Colonic mucosa (tissue), 4 donors: ENCODE measurements at regions not wholly inside any gene's neighbourhood (a gene's known extent, or its start where the extent isn't known, plus 50 kb on each side); places are given as distances from the start of the nearest gene placed in this dataset.

Experiments used
- DNase-seq: peaks from one replicate; pipeline ENCODE4 v3.0.0-alpha.2; 2020
- H3K27ac ChIP-seq: fragments of 200-600 bp; one replicate; pipeline ENCODE4 v1.8.0; 2021
- H3K27me3 ChIP-seq: fragments of 200-600 bp; one replicate; pipeline ENCODE4 v1.8.0; 2021
- H3K36me3 ChIP-seq: fragments of 200-600 bp; one replicate; pipeline ENCODE4 v1.8.0; 2021
- H3K4me1 ChIP-seq: fragments of 200-600 bp; one replicate; pipeline ENCODE4 v1.8.0; 2021; ENCODE audit warnings: mild to moderate bottlenecking
- H3K4me3 ChIP-seq: fragments of 200-600 bp; one replicate; pipeline ENCODE4 v1.8.0; 2021
- H3K9ac ChIP-seq, 2 donors: one replicate each; pipeline ENCODE4 v1.7.0; 2013; ENCODE audit warnings: control low read depth in 2 of 2, low read depth in 2 of 2, low read length in 2 of 2
- H3K9me3 ChIP-seq: fragments of 200-600 bp; one replicate; pipeline ENCODE4 v1.8.0; 2021
- intact Hi-C: fragments of 100-400 bp; cut with DNase I; formaldehyde crosslinking; loops from one replicate; pipeline ENCODE4 v1.14.1; 2022
- TF ChIP-seq, protein P1 (sequence below): fragments of 200-600 bp; IDR thresholded peaks from one replicate; pipeline ENCODE4 v1.8.0; 2022; ENCODE audit warnings: antibody characterized with exemption, mild to moderate bottlenecking
- donor health status: healthy.
- donor health status: DM: no; HTN: no; CAD: no.
- donor health status: DM: no; HTN: no; CAD: no.

DNA sequence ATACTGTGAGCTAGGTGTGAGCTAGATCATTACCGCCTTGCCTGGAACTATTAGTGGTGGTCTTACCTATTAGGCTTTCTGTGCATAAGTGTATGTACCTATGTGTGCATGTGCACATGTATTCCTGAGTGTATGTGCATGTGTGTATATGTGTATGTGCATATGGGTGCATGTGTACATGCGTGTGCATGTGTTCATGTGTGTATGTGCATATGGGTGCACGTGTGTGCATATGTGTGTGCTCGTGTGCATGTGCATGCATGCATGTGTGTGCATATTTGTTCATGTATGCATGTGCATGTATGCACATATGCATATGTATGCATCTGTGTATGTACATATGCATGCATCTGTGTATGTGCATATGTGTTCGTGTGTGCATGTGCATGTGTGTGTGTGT is 508.3 kb upstream of the ADARB2 start:
- Histone ChIP-seq H3K4me3 (no peak overlapping the region), H3K9ac (no peak overlapping the region), H3K9me3 (no peaks in the 10 kb centered on the region), H3K27me3 (no peaks in the 10 kb centered on the region), H3K36me3 (no peaks in the 10 kb centered on the region), H3K27ac (no peak overlapping the region), H3K4me1 (no peaks in the 10 kb centered on the region)
- intact Hi-C loops = no loop called here
- TF ChIP-seq, protein P1, sequence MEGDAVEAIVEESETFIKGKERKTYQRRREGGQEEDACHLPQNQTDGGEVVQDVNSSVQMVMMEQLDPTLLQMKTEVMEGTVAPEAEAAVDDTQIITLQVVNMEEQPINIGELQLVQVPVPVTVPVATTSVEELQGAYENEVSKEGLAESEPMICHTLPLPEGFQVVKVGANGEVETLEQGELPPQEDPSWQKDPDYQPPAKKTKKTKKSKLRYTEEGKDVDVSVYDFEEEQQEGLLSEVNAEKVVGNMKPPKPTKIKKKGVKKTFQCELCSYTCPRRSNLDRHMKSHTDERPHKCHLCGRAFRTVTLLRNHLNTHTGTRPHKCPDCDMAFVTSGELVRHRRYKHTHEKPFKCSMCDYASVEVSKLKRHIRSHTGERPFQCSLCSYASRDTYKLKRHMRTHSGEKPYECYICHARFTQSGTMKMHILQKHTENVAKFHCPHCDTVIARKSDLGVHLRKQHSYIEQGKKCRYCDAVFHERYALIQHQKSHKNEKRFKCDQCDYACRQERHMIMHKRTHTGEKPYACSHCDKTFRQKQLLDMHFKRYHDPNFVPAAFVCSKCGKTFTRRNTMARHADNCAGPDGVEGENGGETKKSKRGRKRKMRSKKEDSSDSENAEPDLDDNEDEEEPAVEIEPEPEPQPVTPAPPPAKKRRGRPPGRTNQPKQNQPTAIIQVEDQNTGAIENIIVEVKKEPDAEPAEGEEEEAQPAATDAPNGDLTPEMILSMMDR = no peak
- no peak for DNase-seq

DNA sequence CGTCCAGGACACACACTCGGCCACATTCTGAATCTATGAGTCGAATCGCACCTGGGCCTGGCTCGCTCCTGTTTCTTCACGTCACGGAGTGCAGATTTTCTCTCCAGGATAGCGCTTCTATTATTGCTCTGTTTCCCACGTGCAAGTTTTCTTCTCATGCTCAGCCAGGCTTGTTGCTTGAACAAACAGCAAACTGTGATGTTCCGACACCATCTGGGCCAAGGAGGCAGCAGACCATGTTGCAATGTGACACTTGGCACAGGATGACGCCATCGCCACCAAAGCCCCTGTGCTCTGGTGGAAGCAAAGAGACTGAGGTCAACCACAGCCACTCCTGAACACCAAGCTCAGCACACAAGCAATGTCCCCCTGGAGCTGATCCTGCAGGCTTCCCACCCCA is 507.1 kb upstream of the ADARB2 start:
- Histone ChIP-seq H3K4me1 (no peaks in the 10 kb centered on the region), H3K4me3 (no peak overlapping the region), H3K36me3 (no peaks in the 10 kb centered on the region), H3K9me3 (no peaks in the 10 kb centered on the region), H3K27me3 (no peaks in the 10 kb centered on the region), H3K9ac (no peak overlapping the region), H3K27ac (no peak overlapping the region)
- TF ChIP-seq, protein P1 = no peak
- intact Hi-C loops = no loop called here
- DNase-seq = no peak

DNA sequence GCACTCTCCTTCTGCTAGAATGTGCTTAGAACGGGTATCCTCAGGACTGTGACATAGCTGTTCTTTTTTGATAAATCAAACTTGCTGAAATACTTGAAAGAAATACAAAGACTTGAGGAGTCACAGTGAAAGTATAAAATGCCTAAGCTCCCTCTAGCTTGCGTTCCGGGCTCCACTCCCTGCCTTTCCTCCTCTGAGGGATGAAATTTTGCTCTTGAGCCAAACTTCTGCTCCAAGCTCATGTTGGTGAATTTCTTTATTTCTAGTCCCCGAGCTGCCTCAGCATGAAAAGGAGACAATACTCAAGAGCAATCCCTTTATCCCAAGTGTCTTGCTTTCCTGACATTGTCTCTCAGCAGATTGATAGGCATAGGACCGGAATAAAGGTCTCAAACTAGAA is 499.6 kb upstream of the ADARB2 start:
- intact Hi-C loops = no loop called here
- Histone ChIP-seq H3K36me3 (no peaks in the 10 kb centered on the region), H3K4me1 (no peaks in the 10 kb centered on the region), H3K9me3 (no peaks in the 10 kb centered on the region), H3K4me3 (no peak overlapping the region), H3K27me3 (no peaks in the 10 kb centered on the region), H3K9ac (no peak overlapping the region), H3K27ac (no peak overlapping the region)
- no peak for DNase-seq
- TF ChIP-seq, protein P1 = no peak

DNA sequence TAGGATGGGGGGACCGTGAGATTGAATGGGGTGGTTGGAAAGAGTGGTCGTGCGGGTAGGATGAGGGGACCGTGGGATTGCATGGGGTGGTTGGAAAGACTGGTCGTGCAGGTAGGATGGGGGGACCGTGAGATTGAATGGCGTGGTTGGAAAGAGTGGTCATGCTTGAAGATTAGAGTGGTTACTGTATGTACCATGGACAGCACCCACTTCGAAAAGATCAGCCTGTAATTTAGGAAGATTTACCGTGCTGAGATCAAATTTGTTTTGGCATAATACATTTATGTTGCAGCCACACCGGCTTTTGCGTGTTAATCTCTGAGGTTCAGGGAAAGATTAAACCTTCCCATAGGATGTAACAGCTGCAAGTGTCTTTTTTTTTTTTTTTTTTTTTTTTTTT is 495.2 kb upstream of the ADARB2 start:
- no peak overlapping the region for H3K27ac ChIP-seq
- H3K27me3 ChIP-seq = no peaks in the 10 kb centered on the region
- no peak overlapping the region for H3K9ac ChIP-seq
- H3K9me3 ChIP-seq = no peaks in the 10 kb centered on the region
- TF ChIP-seq, protein P1 = no peak
- intact Hi-C loops = no loop called here
- no peak for DNase-seq
- H3K4me1 ChIP-seq = no peaks in the 10 kb centered on the region
- H3K4me3 ChIP-seq = no peak overlapping the region
- H3K36me3 ChIP-seq = no peaks in the 10 kb centered on the region

DNA sequence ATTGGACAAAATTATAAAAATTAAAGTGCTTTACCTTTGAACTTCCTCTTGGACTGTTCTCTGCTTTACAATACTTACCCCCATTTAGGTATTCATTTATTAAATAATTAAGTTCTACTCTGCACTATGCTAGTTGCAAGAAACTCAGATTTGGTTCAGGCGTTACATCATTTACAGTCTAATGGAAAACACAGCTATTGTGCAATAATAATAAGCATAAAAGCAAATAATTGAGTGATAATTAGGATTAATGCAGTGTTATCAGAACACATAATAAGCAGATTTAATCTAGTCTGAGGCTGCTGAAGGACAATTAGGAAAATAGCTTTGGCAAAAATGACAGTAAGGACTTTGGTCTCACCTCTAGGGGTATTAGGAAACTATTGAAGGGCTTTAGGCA is 493.2 kb upstream of the ADARB2 start:
- Histone ChIP-seq H3K4me1 (no peaks in the 10 kb centered on the region), H3K9ac (no peak overlapping the region), H3K27me3 (no peaks in the 10 kb centered on the region), H3K9me3 (no peaks in the 10 kb centered on the region), H3K36me3 (no peaks in the 10 kb centered on the region), H3K27ac (no peak overlapping the region), H3K4me3 (no peak overlapping the region)
- intact Hi-C loops = no loop called here
- DNase-seq = no peak
- TF ChIP-seq, protein P1 = no peak
